ENCODE measurements at regions not wholly inside any gene's neighbourhood (a gene's known extent, or its start where the extent isn't known, plus 50 kb on each side); places are given as distances from the start of the nearest gene placed in this dataset.

GRCh38 chr2:51368250-51368649 is 336.3 kb upstream of the NRXN1 start:
- TF ChIP-seq CTCF (IDR thresholded peaks at IDR 0.05 in 2 of 3, conservative IDR thresholded peaks at IDR 0.05 in 1 of 3; ENCODE audit: control insufficient read depth in 2 of 3, extremely low read depth in 1 of 3, insufficient read depth in 1 of 3, low read depth in 3 of 3, low read length in 3 of 3), result no peak
- no peak for TF ChIP-seq FOS (IDR thresholded peaks at IDR 0.05; ENCODE audit: borderline replicate concordance, extremely low read depth, insufficient read length)
- TF ChIP-seq CHD2 (IDR thresholded peaks at IDR 0.05; ENCODE audit: borderline replicate concordance, low read depth, low read length), result no peak
- no peak for TF ChIP-seq MAX (IDR thresholded peaks at IDR 0.05; ENCODE audit: low read depth, low read length)
- TF ChIP-seq, protein P1, sequence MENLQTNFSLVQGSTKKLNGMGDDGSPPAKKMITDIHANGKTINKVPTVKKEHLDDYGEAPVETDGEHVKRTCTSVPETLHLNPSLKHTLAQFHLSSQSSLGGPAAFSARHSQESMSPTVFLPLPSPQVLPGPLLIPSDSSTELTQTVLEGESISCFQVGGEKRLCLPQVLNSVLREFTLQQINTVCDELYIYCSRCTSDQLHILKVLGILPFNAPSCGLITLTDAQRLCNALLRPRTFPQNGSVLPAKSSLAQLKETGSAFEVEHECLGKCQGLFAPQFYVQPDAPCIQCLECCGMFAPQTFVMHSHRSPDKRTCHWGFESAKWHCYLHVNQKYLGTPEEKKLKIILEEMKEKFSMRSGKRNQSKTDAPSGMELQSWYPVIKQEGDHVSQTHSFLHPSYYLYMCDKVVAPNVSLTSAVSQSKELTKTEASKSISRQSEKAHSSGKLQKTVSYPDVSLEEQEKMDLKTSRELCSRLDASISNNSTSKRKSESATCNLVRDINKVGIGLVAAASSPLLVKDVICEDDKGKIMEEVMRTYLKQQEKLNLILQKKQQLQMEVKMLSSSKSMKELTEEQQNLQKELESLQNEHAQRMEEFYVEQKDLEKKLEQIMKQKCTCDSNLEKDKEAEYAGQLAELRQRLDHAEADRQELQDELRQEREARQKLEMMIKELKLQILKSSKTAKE (IDR thresholded peaks at IDR 0.05; ENCODE audit: low read depth, poor library complexity, severe bottlenecking), result no peak
